HCEC 1CT (cell line): ENCODE measurements at regions not wholly inside any gene's neighbourhood (a gene's known extent, or its start where the extent isn't known, plus 50 kb on each side); places are given as distances from the start of the nearest gene placed in this dataset.
"Not testable (repeated sequence)": the region's sequence is repeated elsewhere in the genome, so short reads cannot be mapped to it uniquely, and the experiment has no call there.

Experiments used
- DNase-seq: peaks from one replicate; pipeline ENCODE4 v3.0.0-alpha.2; 2017

GRCh38 chr7:68900096-68900495, 698.2 kb upstream of the AUTS2 start:
- DNase-seq = no peak

- no peak for DNase-seq
These were observed 693.6 kb upstream of the AUTS2 start for GRCh38 chr7:68904630-68905029.

GRCh38 chr7:68911754-68912153, 686.5 kb upstream of the AUTS2 start:
- no peak for DNase-seq

- DNase-seq = no peak
These were observed 684.3 kb upstream of the AUTS2 start for GRCh38 chr7:68914006-68914405.

GRCh38 chr7:68917041-68917651, 681.1 kb upstream of the AUTS2 start:
- no peak for DNase-seq

GRCh38 chr7:68918621-68919020, 679.7 kb upstream of the AUTS2 start:
- no peak for DNase-seq

- DNase-seq = no peak
These were observed 675.4 kb upstream of the AUTS2 start for GRCh38 chr7:68922850-68923249.

GRCh38 chr7:68925241-68925640, 673.0 kb upstream of the AUTS2 start:
- no peak for DNase-seq

- DNase-seq = no peak
These were observed 668.5 kb upstream of the AUTS2 start for GRCh38 chr7:68929781-68930261.

- no peak for DNase-seq
These were observed 661.7 kb upstream of the AUTS2 start for GRCh38 chr7:68936471-68937035.

- no peak for DNase-seq
These were observed 660.1 kb upstream of the AUTS2 start for GRCh38 chr7:68938151-68938550.

- no peak for DNase-seq
These were observed 654.5 kb upstream of the AUTS2 start for GRCh38 chr7:68943786-68944185.

- DNase-seq = no peak
These were observed 642.6 kb upstream of the AUTS2 start for GRCh38 chr7:68955656-68956055.

- no peak for DNase-seq
These were observed 639.7 kb upstream of the AUTS2 start for GRCh38 chr7:68958571-68958970.

- no peak for DNase-seq
These were observed 634.7 kb upstream of the AUTS2 start for GRCh38 chr7:68963552-68963951.

- no peak for DNase-seq
These were observed 634.2 kb upstream of the AUTS2 start for GRCh38 chr7:68964060-68964459.

- DNase-seq = no peak
These were observed 632.9 kb upstream of the AUTS2 start for GRCh38 chr7:68965351-68965750.

GRCh38 chr7:68967598-68967997, 630.7 kb upstream of the AUTS2 start:
- DNase-seq = no peak

- DNase-seq = no peak
These were observed 628.7 kb upstream of the AUTS2 start for GRCh38 chr7:68969571-68969970.

GRCh38 chr7:68971634-68972340, 626.5 kb upstream of the AUTS2 start:
- DNase-seq = no peak

GRCh38 chr7:68977385-68978055, 620.8 kb upstream of the AUTS2 start:
- no peak for DNase-seq

GRCh38 chr7:68978710-68979109, 619.6 kb upstream of the AUTS2 start:
- DNase-seq = no peak

- DNase-seq = no peak
These were observed 618.3 kb upstream of the AUTS2 start for GRCh38 chr7:68980011-68980410.

- DNase-seq = not testable (repeated sequence)
These were observed 617.8 kb upstream of the AUTS2 start for GRCh38 chr7:68980432-68980831.
